ENCODE measurements at regions not wholly inside any gene's neighbourhood (a gene's known extent, or its start where the extent isn't known, plus 50 kb on each side); places are given as distances from the start of the nearest gene placed in this dataset.

- H2AK5ac ChIP-seq (ENCODE audit: insufficient read length, low read length) = no peak overlapping the region
- no peak overlapping the region for H3K56ac ChIP-seq (ENCODE audit: insufficient read length, low read depth, low read length)
- H3K18ac ChIP-seq (ENCODE audit: insufficient read length, low read depth, low read length) = no peak overlapping the region
- no peak overlapping the region for H4K91ac ChIP-seq (ENCODE audit: insufficient read length, low read depth, low read length)
- H3K4me1 Mint-ChIP-seq = peaks cover 18 to 21% of the 10 kb centered on the region in 2 experiments
- no peak overlapping the region for H3K4me2 ChIP-seq (ENCODE audit: insufficient read depth, insufficient read length, low read length)
- no peak overlapping the region for H2BK120ac ChIP-seq (ENCODE audit: low read depth, low read length, poor library complexity, severe bottlenecking)
- peaks cover 5 to 10% of the 10 kb centered on the region in 2 experiments; a peak in 4 of 5 replicates for H3K9me3 Mint-ChIP-seq
- no peaks in the 10 kb centered on the region for H3K27me3 ChIP-seq (ENCODE audit: insufficient read depth, low read length)
- H2BK20ac ChIP-seq (ENCODE audit: low read depth, low read length, poor library complexity, severe bottlenecking) = no peak overlapping the region
- no peak overlapping the region for H4K5ac ChIP-seq (ENCODE audit: insufficient read length, low read depth, low read length)
- H3K27ac ChIP-seq (ENCODE audit: insufficient read length, low read depth, low read length) = no peak overlapping the region
- no peak overlapping the region for H3K9ac ChIP-seq (ENCODE audit: extremely low read depth, insufficient read length, low read length)
- no CpG with 5 or more reads among the region's 5 CpGs for WGBS (ENCODE audit: extremely low coverage, insufficient read length, low lambda C conversion rate)
- H3K27ac Mint-ChIP-seq = no peak overlapping the region; a peak in 1 of 7 replicates
- DNase-seq = no peak
- H3T11ph ChIP-seq (ENCODE audit: low read length) = no peak overlapping the region
- no peak overlapping the region for H2BK12ac ChIP-seq (ENCODE audit: insufficient read length, low read depth, low read length)
- H3K9me3 ChIP-seq (ENCODE audit: control insufficient read depth, low read depth, low read length) = no peaks in the 10 kb centered on the region
- no peak for TF ChIP-seq CTCF (conservative IDR thresholded peaks at IDR 0.05)
- H2AFZ ChIP-seq (ENCODE audit: low read length) = no peak overlapping the region
- H3K23ac ChIP-seq (ENCODE audit: insufficient read length, low read depth, low read length) = no peak overlapping the region
- no peaks in the 10 kb centered on the region for H3K23me2 ChIP-seq (ENCODE audit: insufficient read length, low read depth, low read length, poor library complexity, severe bottlenecking)
- H4K8ac ChIP-seq (replicated peaks; ENCODE audit: insufficient read length, low read depth, low read length) = no peak overlapping the region
- no peak overlapping the region for H3K4ac ChIP-seq (ENCODE audit: low read depth, low read length)
- H2BK5ac ChIP-seq (ENCODE audit: insufficient read length, low read length) = no peak overlapping the region
- H2BK15ac ChIP-seq (ENCODE audit: low read depth, low read length) = no peak overlapping the region
- H3K79me2 ChIP-seq (ENCODE audit: insufficient read depth, low read length) = no peaks in the 10 kb centered on the region
- peaks cover 3% of the 10 kb centered on the region; the same call in 1 of the 2 replicates for H3K4me1 ChIP-seq (ENCODE audit: insufficient read depth, low read length)
- no peaks in the 10 kb centered on the region for H4K20me1 ChIP-seq (ENCODE audit: control insufficient read depth, insufficient read depth, insufficient read length)
- H3K4me3 Mint-ChIP-seq = no peak overlapping the region
- H3K79me1 ChIP-seq (ENCODE audit: insufficient read depth, low read depth, low read length, poor library complexity, severe bottlenecking) = no peaks in the 10 kb centered on the region
- H3K36me3 Mint-ChIP-seq (ENCODE audit: insufficient read depth in 1 of 3, low read depth in 3 of 3) = peaks cover 3 to 19% (median 4%) of the 10 kb centered on the region in 3 experiments; a peak in 4 of 7 replicates
- H3K14ac ChIP-seq (ENCODE audit: insufficient read depth, low read length) = no peak overlapping the region
- no peaks in the 10 kb centered on the region for H3K27me3 Mint-ChIP-seq (ENCODE audit: low read depth)
These were observed 691.3 kb downstream of the EPM2A start for GRCh38 chr6:145043926-145044500.

Measured in H9 (cell line).